Gastrocnemius medialis (tissue), 4 donors: ENCODE measurements at regions not wholly inside any gene's neighbourhood (a gene's known extent, or its start where the extent isn't known, plus 50 kb on each side); places are given as distances from the start of the nearest gene placed in this dataset.
"Not testable (repeated sequence)": the region's sequence is repeated elsewhere in the genome, so short reads cannot be mapped to it uniquely, and the experiment has no call there.

ENCODE experiments used
- CTCF ChIP-seq, 5 experiments: fragments of 450-650 bp in 3 of 5; fragments of 200-600 bp in 2 of 5; sonication (generic) in 2 of 5; IDR thresholded peaks in 4 of 5; conservative IDR thresholded peaks in 1 of 5; 1 replicate in 4 of 5; 2 replicates in 1 of 5; pipeline ENCODE4 v1.5.1; 2016 to 2019; ENCODE audit warnings: antibody characterized with exemption in 5 of 5, mild to moderate bottlenecking in 3 of 5, moderate library complexity in 3 of 5
- POLR2A ChIP-seq, 2 donors: fragments of 450-650 bp; IDR thresholded peaks; one replicate each; pipeline ENCODE4 v1.6.1; 2017; ENCODE audit warnings: antibody characterized with exemption in 2 of 2, mild to moderate bottlenecking in 2 of 2, moderate library complexity in 2 of 2

- not testable (repeated sequence) for TF ChIP-seq POLR2A (IDR thresholded peaks at IDR 0.05); CTCF (IDR thresholded peaks at IDR 0.05 in 4 of 5, conservative IDR thresholded peaks at IDR 0.05 in 1 of 5)
Observed at GRCh38 chr13:18257686-18258085, 923.9 kb downstream of the TUBA3C start.
